GM12872 (cell line): ENCODE measurements at regions not wholly inside any gene's neighbourhood (a gene's known extent, or its start where the extent isn't known, plus 50 kb on each side); places are given as distances from the start of the nearest gene placed in this dataset.

ENCODE experiments used
- CTCF ChIP-seq: IDR thresholded peaks from 3 replicates; pipeline ENCODE4 v1.5.1; 2011; ENCODE audit warnings: low read depth, mild to moderate bottlenecking, low read length, moderate library complexity; ENCODE audit not compliant: insufficient read depth

GRCh38 chr1:182309631-182310351 is 81.8 kb downstream of the GLUL start:
- no peak for TF ChIP-seq CTCF

DNA sequence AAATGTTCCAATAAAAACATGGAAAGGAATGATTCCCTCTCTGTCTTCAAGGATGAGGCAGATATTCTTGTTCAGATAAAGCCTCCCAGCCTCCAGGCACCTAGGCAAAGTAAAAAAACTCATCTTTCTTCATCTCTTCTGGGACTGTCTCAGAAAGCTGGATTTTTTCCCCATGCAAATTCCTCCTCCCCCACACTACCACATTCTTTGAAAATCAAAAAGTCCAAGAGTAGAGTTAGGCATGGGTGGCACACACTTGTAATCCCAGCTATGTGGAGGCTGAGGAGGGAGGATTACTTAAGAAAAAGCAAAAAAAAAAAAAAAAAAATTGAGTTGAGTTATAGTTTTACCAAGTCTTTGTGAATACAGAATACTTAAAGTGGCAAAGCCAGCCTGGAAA is 82.8 kb downstream of the GLUL start:
- no peak for TF ChIP-seq CTCF

DNA sequence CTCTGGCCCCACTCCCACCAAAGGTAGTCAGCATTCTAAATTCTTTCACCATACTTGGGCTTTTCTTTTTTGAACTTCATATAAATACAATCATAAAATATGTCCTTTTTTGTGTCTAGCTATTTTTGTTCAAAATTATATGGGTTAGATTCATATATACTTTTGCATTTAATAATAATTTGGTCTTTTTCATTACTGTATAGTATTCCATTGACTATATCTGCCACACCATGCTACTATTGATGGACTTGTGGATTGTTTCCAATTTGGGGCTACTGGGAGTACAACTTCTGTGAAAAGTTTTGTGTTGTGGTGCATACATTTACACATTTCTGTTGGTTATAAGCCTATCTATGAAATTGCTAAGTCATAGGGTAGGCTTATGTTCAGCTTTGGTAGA is 85.7 kb downstream of the GLUL start:
- no peak for TF ChIP-seq CTCF

DNA sequence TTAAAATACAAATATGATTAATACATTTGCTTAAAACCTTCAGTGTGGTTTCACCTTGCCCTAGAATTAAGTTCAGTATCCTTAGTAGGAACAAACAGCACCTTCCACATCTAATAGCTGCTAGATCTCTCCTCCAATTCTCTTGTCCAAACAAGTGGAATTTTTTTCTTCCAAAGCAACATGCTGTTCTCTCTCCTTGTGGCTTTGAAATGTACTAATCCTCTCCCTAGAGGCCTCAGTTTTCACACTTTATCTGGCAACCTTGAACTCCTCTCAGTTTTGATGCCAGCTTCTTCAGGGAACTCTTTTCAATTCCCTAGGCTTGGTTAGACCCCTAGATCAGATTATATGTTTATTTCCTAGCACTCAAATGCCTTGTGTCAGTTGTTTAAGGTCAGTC is 87.0 kb downstream of the GLUL start:
- TF ChIP-seq CTCF: no peak

GRCh38 chr1:182304218-182304617 is 87.4 kb downstream of the GLUL start:
- TF ChIP-seq CTCF: no peak

DNA sequence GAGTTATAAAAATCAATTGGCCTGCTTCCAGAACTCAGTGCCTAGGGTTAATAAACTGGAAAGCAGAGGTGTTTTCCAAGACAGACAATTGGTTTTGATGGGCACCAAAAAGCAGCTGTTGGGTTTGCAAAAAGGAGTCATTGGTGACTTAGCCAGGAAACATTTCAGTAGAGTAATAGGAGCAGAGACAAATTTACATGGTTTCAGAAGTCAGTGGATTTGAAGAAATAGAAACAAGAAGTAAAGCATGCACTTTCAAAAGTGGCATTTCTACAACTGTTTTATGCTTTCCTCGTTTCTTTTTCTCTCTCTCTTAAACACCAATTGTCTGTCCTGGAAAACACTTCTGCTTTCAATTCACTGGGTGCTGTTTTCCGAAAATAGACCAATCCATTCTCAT is 87.8 kb downstream of the GLUL start:
- TF ChIP-seq CTCF: no peak

GRCh38 chr1:182301467-182302198 is 90.0 kb downstream of the GLUL start:
- no peak for TF ChIP-seq CTCF
